Trophoblast cell (in vitro differentiated cells and primary cell): ENCODE measurements at regions not wholly inside any gene's neighbourhood (a gene's known extent, or its start where the extent isn't known, plus 50 kb on each side); places are given as distances from the start of the nearest gene placed in this dataset.

Source experiments
- DNase-seq, 2 donors: peaks; one replicate each; pipeline ENCODE4 v3.0.0-alpha.2; 2016
- H2AFZ ChIP-seq: 2 replicates; pipeline ENCODE4 v1.6.1; 2013; ENCODE audit warnings: low read length, moderate library complexity, mild to moderate bottlenecking; ENCODE audit not compliant: insufficient read depth, poor library complexity
- H2AK5ac ChIP-seq: 2 replicates; pipeline ENCODE4 v1.6.1; 2013; ENCODE audit warnings: mild to moderate bottlenecking, low read length
- H2BK120ac ChIP-seq: 2 replicates; pipeline ENCODE4 v1.6.1; 2013; ENCODE audit warnings: low read length, mild to moderate bottlenecking, moderate library complexity; ENCODE audit not compliant: insufficient read depth, poor library complexity
- H2BK12ac ChIP-seq: 2 replicates; pipeline ENCODE4 v1.6.1; 2013; ENCODE audit warnings: mild to moderate bottlenecking, low read length, moderate library complexity
- H2BK5ac ChIP-seq: 2 replicates; pipeline ENCODE4 v1.6.1; 2013; ENCODE audit warnings: low read length, low read depth, moderate library complexity, mild to moderate bottlenecking; ENCODE audit not compliant: poor library complexity
- H3K14ac ChIP-seq: 2 replicates; pipeline ENCODE4 v1.6.1; 2013; ENCODE audit warnings: mild to moderate bottlenecking, low read length
- H3K18ac ChIP-seq: 2 replicates; pipeline ENCODE4 v1.6.1; 2013; ENCODE audit warnings: mild to moderate bottlenecking, low read length
- H3K23ac ChIP-seq: 2 replicates; pipeline ENCODE4 v1.6.1; 2013; ENCODE audit warnings: low read length
- H3K27ac ChIP-seq: 2 replicates; pipeline ENCODE4 v1.5.1; 2013; ENCODE audit warnings: low read depth, mild to moderate bottlenecking, inconsistent platforms, low read length, moderate library complexity
- H3K27me3 ChIP-seq: 2 replicates; pipeline ENCODE4 v1.6.1; 2013; ENCODE audit warnings: inconsistent platforms, mild to moderate bottlenecking, low read length, moderate library complexity; ENCODE audit not compliant: insufficient read depth
- H3K36me3 ChIP-seq, 2 experiments: 1 replicate in 1 of 2; 2 replicates in 1 of 2; pipeline ENCODE4 v1.6.1; 2013; ENCODE audit warnings: low read length in 2 of 2, mild to moderate bottlenecking in 2 of 2, moderate library complexity in 1 of 2; ENCODE audit not compliant: insufficient read depth in 2 of 2, control insufficient read depth in 1 of 2
- H3K4ac ChIP-seq: 2 replicates; pipeline ENCODE4 v1.6.1; 2013; ENCODE audit warnings: low read depth, mild to moderate bottlenecking, low read length, moderate library complexity
- H3K4me1 ChIP-seq, 2 experiments: 1 replicate in 1 of 2; 2 replicates in 1 of 2; pipeline ENCODE4 v1.6.1; 2013; ENCODE audit warnings: low read length in 2 of 2, mild to moderate bottlenecking in 2 of 2, moderate library complexity in 1 of 2; ENCODE audit not compliant: insufficient read depth in 2 of 2, control insufficient read depth in 1 of 2
- H3K4me2 ChIP-seq: 2 replicates; pipeline ENCODE4 v1.6.1; 2013; ENCODE audit warnings: inconsistent platforms, mild to moderate bottlenecking, low read length, moderate library complexity
- H3K4me3 ChIP-seq: 2 replicates; pipeline ENCODE4 v1.5.1; 2013; ENCODE audit warnings: mild to moderate bottlenecking, low read depth, low read length, inconsistent platforms
- H3K79me1 ChIP-seq: one replicate; pipeline ENCODE4 v1.6.1; 2013; ENCODE audit warnings: low read length
- H3K79me2 ChIP-seq: 2 replicates; pipeline ENCODE4 v1.6.1; 2013; ENCODE audit warnings: low read length, mild to moderate bottlenecking; ENCODE audit not compliant: control insufficient read depth, insufficient read depth, poor library complexity
- H3K9ac ChIP-seq: 2 replicates; pipeline ENCODE4 v1.6.1; 2013; ENCODE audit warnings: mild to moderate bottlenecking, low read length
- H3K9me3 ChIP-seq: 2 replicates; pipeline ENCODE4 v1.6.1; 2013; ENCODE audit warnings: low read depth, mild to moderate bottlenecking, control low read depth, inconsistent platforms, low read length; ENCODE audit not compliant: insufficient read depth
- H4K12ac ChIP-seq: 2 replicates; pipeline ENCODE4 v1.6.1; 2013; ENCODE audit warnings: low read depth, mild to moderate bottlenecking, low read length, moderate library complexity
- H4K8ac ChIP-seq: 2 replicates; pipeline ENCODE4 v1.6.1; 2013; ENCODE audit warnings: low read depth, mild to moderate bottlenecking, low read length, moderate library complexity
- H4K91ac ChIP-seq: one replicate; pipeline ENCODE4 v1.6.1; 2013; ENCODE audit warnings: low read depth, mild to moderate bottlenecking, low read length, moderate library complexity
- WGBS: extraction: QIAGEN DNeasy Blood & Tissue Kit; methylation state at CpG from one replicate; pipeline ENCODE4 v1.1.7; 2013; ENCODE audit warnings: missing lambda C conversion rate; ENCODE audit not compliant: insufficient read length, insufficient coverage; ENCODE audit errors: extremely low coverage; 5-methylcytosine and 5-hydroxymethylcytosine counted together

DNA sequence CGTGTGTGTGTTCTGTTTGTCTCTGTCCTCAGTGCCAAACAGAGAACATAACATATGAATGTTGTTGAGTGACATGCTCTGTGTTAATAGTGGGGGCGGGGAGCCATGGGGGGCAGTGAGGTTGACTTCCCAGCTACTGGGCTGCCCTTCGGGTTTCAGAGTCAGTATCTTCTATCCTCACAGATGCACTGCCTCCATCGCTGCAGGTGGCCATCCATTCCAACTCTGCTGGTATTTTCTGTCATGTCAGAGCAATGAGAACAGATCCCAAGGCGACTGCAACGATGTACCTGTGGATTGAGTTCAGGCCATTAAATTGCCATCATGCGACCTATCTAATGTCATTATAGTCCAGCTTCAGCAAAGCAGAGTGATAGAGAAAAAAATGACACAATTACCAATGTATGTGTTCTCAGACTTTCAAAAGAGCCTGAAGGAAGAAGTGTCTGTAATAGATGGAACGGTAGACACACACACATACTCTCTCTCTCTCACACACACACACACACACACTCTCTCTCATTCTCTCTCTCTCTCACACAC, 418.5 kb downstream of the RWDD3 start:
- H4K12ac ChIP-seq: no peak overlapping the region
- no peaks in the 10 kb centered on the region for H3K79me1 ChIP-seq
- no peak overlapping the region for H4K91ac ChIP-seq
- no peaks in the 10 kb centered on the region for H3K27me3 ChIP-seq
- H3K9ac ChIP-seq: no peak overlapping the region
- H3K36me3 ChIP-seq: no peaks in the 10 kb centered on the region
- H3K4me2 ChIP-seq: no peak overlapping the region
- H3K79me2 ChIP-seq: no peaks in the 10 kb centered on the region
- WGBS: no CpG with 5 or more reads among the region's 8 CpGs
- no peak overlapping the region for H2BK120ac ChIP-seq
- no peak overlapping the region for H3K27ac ChIP-seq
- DNase-seq: no peak
- no peak overlapping the region for H3K4me3 ChIP-seq
- no peaks in the 10 kb centered on the region for H3K9me3 ChIP-seq
- H3K4ac ChIP-seq: no peak overlapping the region
- H4K8ac ChIP-seq: no peak overlapping the region
- H2BK5ac ChIP-seq: no peak overlapping the region
- H3K4me1 ChIP-seq: no peaks in the 10 kb centered on the region
- H2AFZ ChIP-seq: no peak overlapping the region
- H2AK5ac ChIP-seq: no peak overlapping the region
- H3K23ac ChIP-seq: no peak overlapping the region
- H2BK12ac ChIP-seq: no peak overlapping the region
- H3K18ac ChIP-seq: no peak overlapping the region
- no peak overlapping the region for H3K14ac ChIP-seq

DNA sequence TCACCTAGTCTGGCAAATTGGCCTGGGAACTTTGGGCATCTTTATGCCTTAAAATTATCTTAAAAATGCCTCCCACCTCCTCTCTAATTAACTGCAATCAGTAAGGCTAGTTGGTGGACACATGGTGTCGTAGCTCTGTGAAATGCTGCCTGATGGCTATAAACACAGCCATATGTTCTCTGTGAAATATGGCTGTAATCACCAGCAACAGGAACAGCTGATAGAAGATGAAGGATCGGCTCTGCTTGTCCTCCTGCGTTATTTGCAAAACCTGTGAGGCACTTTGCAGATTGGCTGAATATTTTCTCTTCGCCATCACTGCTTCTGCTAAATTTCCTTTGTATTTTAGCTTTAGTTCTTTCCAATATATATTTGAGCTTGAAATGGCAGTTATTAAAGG, 419.6 kb downstream of the RWDD3 start:
- Histone ChIP-seq H2AFZ (no peak overlapping the region), H4K91ac (no peak overlapping the region), H3K79me2 (no peaks in the 10 kb centered on the region), H3K4me3 (no peak overlapping the region), H3K23ac (no peak overlapping the region), H3K4me1 (no peaks in the 10 kb centered on the region), H3K14ac (no peak overlapping the region), H3K4me2 (no peak overlapping the region), H3K9ac (no peak overlapping the region), H3K79me1 (no peaks in the 10 kb centered on the region), H3K18ac (no peak overlapping the region), H2BK120ac (no peak overlapping the region), H2BK5ac (no peak overlapping the region), H2BK12ac (no peak overlapping the region), H4K12ac (no peak overlapping the region), H3K4ac (no peak overlapping the region), H3K36me3 (no peaks in the 10 kb centered on the region), H2AK5ac (no peak overlapping the region), H3K27ac (no peak overlapping the region), H4K8ac (no peak overlapping the region), H3K27me3 (no peaks in the 10 kb centered on the region), H3K9me3 (no peaks in the 10 kb centered on the region)
- WGBS: no CpG with 5 or more reads among the region's 4 CpGs
- DNase-seq: no peak

DNA sequence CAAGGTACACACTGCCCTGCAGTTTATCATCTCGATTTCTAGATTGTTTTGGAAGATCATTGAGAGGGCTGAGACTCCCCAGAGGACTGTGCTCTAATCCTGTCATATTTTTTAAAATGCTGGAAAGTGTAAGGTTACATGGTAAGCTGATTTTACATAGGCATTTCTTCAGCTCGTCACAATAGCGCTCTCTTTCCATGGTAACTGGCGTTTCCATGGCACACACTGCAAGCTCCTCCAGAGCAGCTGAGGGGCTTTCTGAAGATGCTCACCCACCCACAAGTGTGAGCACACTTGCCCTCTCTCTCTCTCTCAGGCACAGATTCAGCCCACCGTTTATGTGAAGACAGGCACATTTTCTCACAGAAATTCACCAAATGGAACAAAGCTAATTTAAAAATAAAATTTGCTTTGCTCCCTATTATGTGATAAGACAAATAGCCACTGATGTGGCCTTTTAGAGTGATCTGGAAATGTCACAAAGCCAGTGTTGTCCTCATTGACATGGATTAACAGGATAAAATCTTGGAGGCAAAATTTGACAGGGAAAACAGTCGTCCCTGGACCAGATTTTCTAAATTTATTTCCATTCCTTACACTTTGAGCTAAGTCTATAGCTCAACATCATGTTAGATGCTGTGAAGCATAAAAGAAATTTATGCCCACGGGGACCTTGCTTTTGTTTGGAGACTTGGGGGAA, 421.5 kb downstream of the RWDD3 start:
- Histone ChIP-seq H3K27me3 (no peaks in the 10 kb centered on the region), H3K9me3 (no peaks in the 10 kb centered on the region), H3K4ac (no peak overlapping the region), H2AFZ (no peak overlapping the region), H3K14ac (no peak overlapping the region), H4K8ac (no peak overlapping the region), H3K23ac (no peak overlapping the region), H3K79me1 (no peaks in the 10 kb centered on the region), H3K4me3 (no peak overlapping the region), H3K27ac (no peak overlapping the region), H3K9ac (no peak overlapping the region), H4K91ac (no peak overlapping the region), H3K4me1 (no peaks in the 10 kb centered on the region), H4K12ac (no peak overlapping the region), H2BK5ac (no peak overlapping the region), H3K4me2 (no peak overlapping the region), H3K79me2 (no peaks in the 10 kb centered on the region), H2BK120ac (no peak overlapping the region), H3K36me3 (no peaks in the 10 kb centered on the region), H2AK5ac (no peak overlapping the region), H2BK12ac (no peak overlapping the region), H3K18ac (no peak overlapping the region)
- no peak for DNase-seq
- WGBS: no CpG with 5 or more reads among the region's 7 CpGs

DNA sequence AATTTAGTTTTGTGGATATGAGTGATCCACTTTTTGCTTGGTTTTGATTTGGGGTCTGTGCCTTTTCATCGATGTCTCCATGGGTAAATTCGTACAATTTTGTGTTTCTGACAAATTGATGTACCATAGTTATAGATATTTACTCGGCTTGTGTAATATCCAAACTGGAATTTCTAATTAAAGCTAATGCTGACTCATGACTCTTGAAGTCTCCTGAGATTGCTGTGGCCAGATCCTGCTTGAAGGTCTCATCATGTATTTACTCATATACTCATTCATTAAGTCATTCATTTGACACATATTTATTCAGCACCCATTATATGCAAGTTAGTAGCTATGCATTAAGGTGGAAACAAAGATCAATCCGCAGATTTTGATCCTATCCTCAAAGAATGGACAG, 423.2 kb downstream of the RWDD3 start:
- H3K9me3 ChIP-seq: no peaks in the 10 kb centered on the region
- no CpG with 5 or more reads among the region's 4 CpGs for WGBS
- no peaks in the 10 kb centered on the region for H3K27me3 ChIP-seq
- H3K4me1 ChIP-seq: no peaks in the 10 kb centered on the region
- no peaks in the 10 kb centered on the region for H3K79me1 ChIP-seq
- H3K36me3 ChIP-seq: no peaks in the 10 kb centered on the region
- H2AK5ac ChIP-seq: no peak overlapping the region
- H2BK120ac ChIP-seq: no peak overlapping the region
- no peak overlapping the region for H3K18ac ChIP-seq
- no peak overlapping the region for H3K4me2 ChIP-seq
- H3K14ac ChIP-seq: no peak overlapping the region
- no peak overlapping the region for H3K23ac ChIP-seq
- no peak overlapping the region for H2BK5ac ChIP-seq
- no peak overlapping the region for H4K12ac ChIP-seq
- DNase-seq: no peak
- H4K91ac ChIP-seq: no peak overlapping the region
- H2AFZ ChIP-seq: no peak overlapping the region
- no peak overlapping the region for H2BK12ac ChIP-seq
- H3K79me2 ChIP-seq: no peaks in the 10 kb centered on the region
- H4K8ac ChIP-seq: no peak overlapping the region
- H3K27ac ChIP-seq: no peak overlapping the region
- no peak overlapping the region for H3K4ac ChIP-seq
- no peak overlapping the region for H3K9ac ChIP-seq
- H3K4me3 ChIP-seq: no peak overlapping the region
